Upper lobe of left lung (tissue), 4 donors: ENCODE measurements at regions not wholly inside any gene's neighbourhood (a gene's known extent, or its start where the extent isn't known, plus 50 kb on each side); places are given as distances from the start of the nearest gene placed in this dataset.

Source experiments
- CTCF ChIP-seq, 6 experiments: fragments of 450-650 bp in 4 of 6; fragments of 200-600 bp in 2 of 6; sonication (generic) in 2 of 6; IDR thresholded peaks; one replicate each; pipeline ENCODE4 v1.5.1; 2016 to 2019; ENCODE audit warnings: antibody characterized with exemption in 6 of 6
- EP300 ChIP-seq, 4 donors: sonication (generic); formaldehyde crosslinking; IDR thresholded peaks; one replicate each; pipeline ENCODE4 v1.5.1; 2017; ENCODE audit warnings: antibody characterized with exemption in 4 of 4, control low read depth in 2 of 4

DNA sequence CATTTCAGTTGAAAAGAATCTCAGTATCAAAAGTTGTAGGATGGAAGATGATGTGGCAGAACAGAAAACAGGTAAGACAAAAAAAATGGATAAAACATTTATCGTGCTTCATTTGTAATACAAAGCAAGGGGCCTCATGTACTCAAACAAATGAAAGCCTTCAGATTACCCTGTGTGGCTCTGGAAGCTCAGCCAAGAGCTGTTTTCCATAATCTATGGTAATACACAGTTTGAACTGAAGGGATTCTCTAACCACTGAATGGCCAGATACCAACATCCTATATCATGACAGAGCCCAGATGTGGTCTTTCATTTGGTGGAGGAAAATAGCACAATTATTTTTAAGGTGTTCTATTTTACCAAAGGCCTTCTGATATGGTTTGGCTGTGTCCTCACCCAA is 272.1 kb upstream of the RND3 start:
- TF ChIP-seq EP300 (IDR thresholded peaks at IDR 0.05): no peak
- TF ChIP-seq CTCF (IDR thresholded peaks at IDR 0.05): no peak
